Fibroblast of villous mesenchyme (primary cell): ENCODE measurements at regions not wholly inside any gene's neighbourhood (a gene's known extent, or its start where the extent isn't known, plus 50 kb on each side); places are given as distances from the start of the nearest gene placed in this dataset.

Experiments used
- DNase-seq: peaks from one replicate; pipeline ENCODE4 v3.0.0-alpha.2; 2010; ENCODE audit warnings: low read depth
- H3K4me3 ChIP-seq: 2 replicates; pipeline ENCODE4 v1.5.1; 2011; ENCODE audit warnings: low read depth, mild to moderate bottlenecking, low read length
- CTCF ChIP-seq: IDR thresholded peaks from 2 replicates; pipeline ENCODE4 v1.5.1; 2012; ENCODE audit warnings: low read depth, mild to moderate bottlenecking, low read length; ENCODE audit not compliant: insufficient read depth

DNA sequence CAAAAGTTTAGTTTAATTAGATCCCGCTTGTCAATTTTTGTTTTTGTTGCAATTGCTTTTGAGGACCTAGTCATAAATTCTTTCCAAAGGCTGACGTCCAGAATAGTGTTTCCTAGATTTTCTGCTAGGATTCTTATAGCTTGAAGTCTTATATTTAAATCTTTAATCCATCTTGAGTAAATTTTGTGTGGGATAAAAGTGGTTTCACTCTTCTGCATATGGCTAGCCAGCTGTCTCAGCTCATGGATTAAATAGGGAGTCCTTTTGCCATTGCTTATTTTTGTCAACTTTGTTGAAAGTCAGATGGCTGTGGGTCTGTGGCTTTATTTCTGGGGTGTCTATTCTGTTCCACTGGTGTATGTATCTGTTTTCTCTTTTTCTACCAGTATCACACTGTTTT, 801.3 kb upstream of the ADGRL4 start:
- no peak for TF ChIP-seq CTCF
- no peak overlapping the region for H3K4me3 ChIP-seq
- no peak for DNase-seq

DNA sequence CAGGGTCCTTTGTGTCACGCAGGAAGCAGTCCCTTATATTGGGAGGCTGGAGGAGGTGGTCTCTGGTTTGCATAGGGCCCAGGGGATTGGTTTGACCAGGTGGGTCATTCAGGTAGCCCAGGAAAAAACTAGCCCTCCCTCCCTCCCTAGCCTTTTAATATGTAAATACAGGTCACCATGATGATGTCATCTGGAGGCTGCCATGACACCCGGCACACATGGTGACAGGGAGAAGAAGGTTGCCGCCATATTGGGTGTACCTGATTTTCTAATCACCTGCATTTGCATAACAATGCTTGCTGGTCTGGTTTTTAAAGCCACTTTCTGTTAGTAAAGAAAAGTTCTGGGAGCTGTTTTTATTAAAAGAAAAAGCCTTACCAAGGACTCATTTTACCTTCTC, 791.0 kb upstream of the ADGRL4 start:
- DNase-seq, result no peak
- TF ChIP-seq CTCF, result no peak
- no peak overlapping the region for H3K4me3 ChIP-seq

DNA sequence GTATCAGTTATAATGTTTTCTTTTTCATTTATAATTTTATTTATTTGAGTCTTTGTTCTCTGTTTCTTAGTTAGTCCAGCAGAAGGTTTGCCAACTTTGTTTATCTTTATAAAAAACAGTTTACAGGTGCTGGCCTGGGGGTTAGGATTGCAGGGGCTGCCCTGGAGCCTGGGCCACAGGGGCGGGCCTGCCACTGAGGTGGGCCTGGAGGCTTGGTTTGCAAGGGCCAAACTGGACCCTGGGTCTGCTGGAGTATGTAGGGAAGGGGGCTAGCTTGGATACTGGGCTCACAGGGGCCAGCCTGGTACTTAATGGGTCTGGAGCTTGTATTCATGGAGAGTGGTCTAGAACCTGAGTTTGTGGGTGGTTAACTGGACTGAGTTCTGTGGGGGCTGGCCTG, 789.9 kb upstream of the ADGRL4 start:
- TF ChIP-seq CTCF, result no peak
- DNase-seq, result no peak
- H3K4me3 ChIP-seq, result no peak overlapping the region

DNA sequence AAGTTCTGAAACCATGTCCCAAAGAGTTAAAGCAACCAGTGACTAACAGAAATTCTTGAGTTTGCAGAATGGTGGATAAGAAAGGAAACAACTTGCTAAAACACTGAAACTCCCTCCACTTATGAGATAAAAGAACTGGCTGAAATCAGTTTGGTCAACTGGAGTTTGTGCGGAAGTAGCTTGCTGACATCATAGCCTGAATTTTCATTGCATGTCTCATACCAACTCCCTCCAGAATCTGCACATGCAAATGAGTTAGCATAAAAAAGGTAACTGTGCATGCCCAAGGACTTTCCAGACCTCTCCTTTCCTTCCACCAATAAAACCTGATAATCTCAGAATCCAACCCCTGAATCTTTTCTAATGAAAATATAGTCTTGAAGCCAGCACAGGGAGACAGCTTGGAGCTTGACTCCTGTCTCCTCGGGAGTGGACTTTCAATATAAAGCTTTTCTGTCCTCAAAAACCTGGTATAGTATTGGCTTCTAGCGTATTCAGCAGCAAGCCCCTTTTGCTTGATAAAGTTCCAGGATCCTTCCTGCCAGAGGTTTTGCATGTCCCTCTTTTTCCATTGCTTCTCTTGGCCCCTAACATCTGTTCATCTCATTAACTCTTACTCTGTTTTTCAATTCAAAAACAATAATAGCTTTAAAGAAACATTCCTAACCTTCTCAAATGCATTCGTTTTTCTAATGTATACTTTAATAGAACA, 785.8 kb upstream of the ADGRL4 start:
- peak; percentile 7 for DNase-seq
- TF ChIP-seq CTCF, result no peak
- H3K4me3 ChIP-seq, result no peak overlapping the region

DNA sequence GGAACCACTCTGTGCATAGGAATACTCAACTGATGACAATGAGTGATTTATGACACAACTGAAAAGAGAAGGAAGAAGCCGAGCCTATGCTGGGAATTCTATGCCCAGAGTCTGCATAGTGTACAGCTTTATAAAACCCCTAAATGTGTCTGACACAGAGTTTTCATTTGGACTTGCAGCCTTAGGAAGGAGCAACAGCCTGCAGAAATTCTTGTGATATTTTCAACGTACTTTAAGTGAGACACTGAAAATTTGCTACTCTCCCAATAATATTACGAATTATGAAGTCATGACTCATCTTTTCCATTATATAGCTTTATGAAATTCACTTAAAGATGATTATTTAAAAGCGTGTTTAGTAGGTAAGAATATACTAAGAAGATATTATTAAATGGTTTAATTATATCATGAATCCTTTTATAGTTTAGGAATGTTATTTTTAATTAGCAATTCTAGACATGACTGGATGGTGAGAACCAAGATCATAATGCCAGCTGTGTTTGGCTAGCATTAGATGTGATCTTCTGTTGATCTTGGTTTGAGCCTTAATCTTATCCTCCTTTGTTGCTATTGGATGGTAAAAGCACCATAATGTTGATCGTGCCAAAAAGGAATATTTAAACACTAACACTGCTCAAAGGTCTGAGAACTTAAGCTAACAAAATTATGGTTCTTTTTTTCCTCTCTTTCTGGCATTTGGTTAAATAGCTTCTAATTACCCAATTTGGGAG, 785.1 kb upstream of the ADGRL4 start:
- no peak for DNase-seq
- TF ChIP-seq CTCF, result no peak
- no peak overlapping the region for H3K4me3 ChIP-seq

- no peak for DNase-seq
- TF ChIP-seq CTCF, result no peak
- no peak overlapping the region for H3K4me3 ChIP-seq
These were observed 784.4 kb upstream of the ADGRL4 start for GRCh38 chr1:79790950-79791349.

DNA sequence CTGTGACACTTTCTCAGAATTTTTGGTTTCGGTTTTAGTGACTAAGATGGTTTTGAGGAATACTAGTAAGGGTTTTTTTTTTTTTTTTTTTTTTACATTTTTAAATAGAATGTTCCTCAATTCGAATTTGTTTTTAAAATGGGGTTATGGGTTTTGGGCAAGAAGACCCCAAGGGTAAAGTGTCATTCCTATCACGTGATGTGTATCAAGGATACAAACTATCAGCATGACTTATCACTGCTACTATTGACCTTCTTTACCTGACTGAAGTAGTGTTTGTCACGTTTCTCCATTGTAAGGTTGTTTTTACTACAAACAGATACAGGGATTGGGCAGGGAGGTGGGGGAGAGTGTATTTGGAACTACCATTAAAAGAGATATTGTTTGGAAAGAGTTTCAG, 781.1 kb upstream of the ADGRL4 start:
- H3K4me3 ChIP-seq, result no peak overlapping the region
- no peak for TF ChIP-seq CTCF
- no peak for DNase-seq
